NB4 (cell line): ENCODE measurements at regions not wholly inside any gene's neighbourhood (a gene's known extent, or its start where the extent isn't known, plus 50 kb on each side); places are given as distances from the start of the nearest gene placed in this dataset.

Source experiments
- DNase-seq: peaks from one replicate; pipeline ENCODE4 v3.0.0; 2010; ENCODE audit warnings: low read depth
- H3K4me3 ChIP-seq: one replicate; pipeline ENCODE4 v1.5.1; 2011; ENCODE audit warnings: mild to moderate bottlenecking, low read depth, low read length, moderate library complexity
- CTCF ChIP-seq: IDR thresholded peaks from one replicate; pipeline ENCODE4 v1.5.1; 2012; ENCODE audit warnings: low read depth, low read length
- MAX ChIP-seq: IDR thresholded peaks from 2 replicates; pipeline ENCODE4 v1.6.1; 2011; ENCODE audit warnings: low read depth, low read length
- MYC ChIP-seq: IDR thresholded peaks from 2 replicates; pipeline ENCODE4 v1.6.1; 2011; ENCODE audit warnings: low read depth, low read length
- POLR2A ChIP-seq: IDR thresholded peaks from 2 replicates; pipeline ENCODE4 v1.6.1; 2011; ENCODE audit warnings: mild to moderate bottlenecking; ENCODE audit not compliant: insufficient read length; ENCODE audit errors: extremely low read depth

DNA sequence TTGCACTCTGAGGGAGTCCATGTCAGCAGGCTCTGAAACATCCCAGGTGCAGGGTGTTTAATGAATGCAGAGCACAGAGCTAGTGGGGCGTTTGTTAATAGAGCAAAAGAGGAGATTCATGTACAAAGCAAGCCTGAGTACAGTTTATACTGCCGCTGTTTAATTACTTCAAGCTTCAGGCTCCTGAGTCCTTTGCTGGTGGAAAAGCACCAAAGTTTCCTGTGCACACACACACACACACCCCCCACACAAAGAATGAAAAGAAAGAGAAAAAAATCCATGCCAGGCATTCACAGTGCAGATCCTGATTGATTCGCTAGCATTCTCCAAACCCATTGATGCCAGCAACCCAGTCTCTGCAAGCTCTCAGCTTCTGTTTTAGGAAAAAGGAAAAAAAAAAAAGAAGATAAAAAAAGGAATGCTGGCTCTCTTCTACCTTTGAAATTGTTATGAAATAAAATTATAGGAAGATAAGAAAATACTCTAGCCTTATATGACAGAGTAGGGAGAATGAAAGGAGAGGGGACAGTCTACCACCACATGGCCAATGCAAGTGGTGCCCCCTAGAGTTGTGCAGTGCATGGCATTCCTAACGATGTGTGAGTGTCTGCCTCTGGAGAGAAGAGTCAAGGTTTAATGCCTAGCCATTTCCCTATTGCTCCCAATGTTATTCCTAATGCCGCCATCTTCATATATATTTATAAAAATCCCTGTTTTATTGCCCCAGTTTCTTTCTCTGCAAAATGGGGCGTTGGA is 216.5 kb downstream of the TMEM114 start:
- no peak for DNase-seq
- H3K4me3 ChIP-seq, result no peak overlapping the region
- TF ChIP-seq MAX (no peak), CTCF (no peak), MYC (no peak), POLR2A (no peak)

DNA sequence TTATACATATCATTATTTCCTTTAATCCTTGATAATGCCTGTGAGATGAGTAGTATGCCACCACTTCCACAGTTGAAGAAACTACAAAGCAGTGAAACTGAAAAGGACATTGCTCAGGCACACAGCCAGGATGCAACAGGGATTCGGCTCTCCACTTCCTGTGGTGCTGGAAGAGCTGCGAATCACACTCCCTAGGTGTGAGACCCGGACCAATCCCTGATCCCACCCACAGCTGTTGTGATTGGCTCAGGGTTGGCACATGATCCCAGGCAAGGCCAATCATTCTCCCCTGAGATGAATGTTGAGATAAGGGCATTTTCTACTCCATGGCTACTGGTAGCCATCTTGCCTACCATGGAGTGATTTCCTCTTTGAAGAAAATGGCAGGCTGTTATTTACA is 218.2 kb downstream of the TMEM114 start:
- no peak overlapping the region for H3K4me3 ChIP-seq
- DNase-seq, result no peak
- TF ChIP-seq CTCF (no peak), MAX (no peak), POLR2A (no peak), MYC (no peak)

GRCh38 chr16:8370374-8371270 is 219.7 kb downstream of the TMEM114 start:
- no peak for TF ChIP-seq POLR2A
- no peak for TF ChIP-seq CTCF
- TF ChIP-seq MYC, result no peak
- no peak for TF ChIP-seq MAX
- H3K4me3 ChIP-seq, result no peak overlapping the region
- DNase-seq, result peak; percentile 22

- no peak for TF ChIP-seq CTCF
- TF ChIP-seq MYC, result no peak
- no peak for TF ChIP-seq MAX
- TF ChIP-seq POLR2A, result no peak
- no peak overlapping the region for H3K4me3 ChIP-seq
- no peak for DNase-seq
Measured at GRCh38 chr16:8358937-8359336, 231.4 kb downstream of the TMEM114 start.

- peak; percentile 4 for DNase-seq
- peak; percentile 18 for TF ChIP-seq CTCF
- no peak for TF ChIP-seq MYC
- no peak overlapping the region for H3K4me3 ChIP-seq
Measured at GRCh38 chr16:8355675-8356074, 234.6 kb downstream of the TMEM114 start.
